ENCODE measurements at regions not wholly inside any gene's neighbourhood (a gene's known extent, or its start where the extent isn't known, plus 50 kb on each side); places are given as distances from the start of the nearest gene placed in this dataset.

DNA sequence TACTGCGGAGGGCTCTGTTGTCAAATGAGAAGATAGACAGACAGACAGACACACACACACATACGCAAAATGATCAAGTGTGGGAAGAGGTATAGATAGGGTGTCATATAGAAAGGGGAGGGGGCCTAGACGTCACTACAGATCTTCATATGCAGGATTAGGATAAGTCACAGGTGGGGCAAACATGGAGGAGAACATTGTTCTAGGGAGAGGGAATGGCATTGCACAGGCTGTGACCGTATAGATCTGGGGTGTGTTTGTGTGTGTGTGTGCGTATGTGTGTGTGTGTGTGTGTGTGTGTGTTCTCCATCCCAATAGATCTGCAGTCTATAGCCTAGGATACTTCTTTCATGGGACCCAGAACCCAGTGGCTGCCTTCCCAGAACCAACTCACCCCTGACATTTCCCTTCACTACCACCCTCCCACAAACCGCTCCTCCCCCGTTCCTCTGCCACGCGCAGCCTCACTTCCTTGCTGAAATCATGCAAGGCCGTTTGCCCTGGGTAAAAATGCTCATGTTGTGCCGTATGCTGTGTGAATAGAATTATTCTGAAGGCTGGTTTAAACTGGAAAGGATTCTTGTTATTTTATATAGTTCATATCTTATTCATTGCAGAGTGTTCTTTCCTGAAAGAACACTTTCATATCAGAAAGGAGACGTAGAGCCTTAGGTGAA, 50.5 kb upstream of the CCL1 start:
- ATAC-seq (no peak), DNase-seq (ENCODE audit: low spot score) (no peak), FAIRE-seq (no peak)
- Histone ChIP-seq H3K9me3 (ENCODE audit: low read length) (no peaks in the 10 kb centered on the region), H3K4me1 (ENCODE audit: insufficient read depth, low read length) (no peaks in the 10 kb centered on the region), H3K36me3 (replicated peaks in 1 of 2; ENCODE audit: control insufficient read depth in 1 of 2, insufficient read depth in 2 of 2, low read length in 2 of 2) (no peaks in the 10 kb centered on the region), H3K27me3 (ENCODE audit: control insufficient read depth in 1 of 2, insufficient read depth in 2 of 2, low read length in 2 of 2) (peaks cover 0 to 8% of the 10 kb centered on the region in 2 experiments; a peak in 1 of 5 replicates), H3K4me3 (replicated peaks in 1 of 3; ENCODE audit: insufficient read depth in 1 of 3, low read depth in 2 of 3, low read length in 3 of 3) (no peak overlapping the region), H3K79me2 (ENCODE audit: insufficient read depth, low read length) (no peaks in the 10 kb centered on the region), H3K4me2 (ENCODE audit: low read depth, low read length) (no peak overlapping the region), H2AFZ (ENCODE audit: low read length) (no peak overlapping the region), H3K9ac (ENCODE audit: insufficient read depth, low read depth, low read length) (no peak overlapping the region), H4K20me1 (ENCODE audit: insufficient read depth, low read length) (no peaks in the 10 kb centered on the region), H3K27ac (ENCODE audit: extremely low read length, insufficient read depth, low read length) (no peak overlapping the region)
- 13% methylated on average over 12 of the region's 12 CpGs for WGBS (ENCODE audit: low lambda C conversion rate)
- ChIA-PET CTCF (ENCODE audit: low intra/inter-chr PET ratio, low total read pairs) (no interaction called here), POLR2A (no interaction called here)
- no TSS peak for BruUV-seq (replicated peaks)
- TF ChIP-seq ZNF441 (CRISPR knock-in tag; IDR thresholded peaks at IDR 0.05; ENCODE audit: borderline replicate concordance) (no peak), ZNF274 (CRISPR knock-in tag; IDR thresholded peaks at IDR 0.05) (no peak)
- TF ChIP-seq, protein P1, sequence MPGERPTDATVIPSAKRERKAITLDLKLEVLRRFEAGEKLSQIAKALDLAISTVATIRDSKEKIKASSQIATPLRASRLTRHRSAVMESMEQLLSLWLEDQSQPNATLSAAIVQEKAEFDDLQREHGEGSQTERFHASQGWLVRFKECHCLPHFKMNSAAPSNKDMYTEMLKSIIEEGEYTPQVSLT (CRISPR knock-in tag; IDR thresholded peaks at IDR 0.05; ENCODE audit: borderline replicate concordance, low read depth) = no peak
- TF ChIP-seq, protein P2, sequence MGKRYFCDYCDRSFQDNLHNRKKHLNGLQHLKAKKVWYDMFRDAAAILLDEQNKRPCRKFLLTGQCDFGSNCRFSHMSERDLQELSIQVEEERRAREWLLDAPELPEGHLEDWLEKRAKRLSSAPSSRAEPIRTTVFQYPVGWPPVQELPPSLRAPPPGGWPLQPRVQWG (CRISPR knock-in tag; IDR thresholded peaks at IDR 0.05; ENCODE audit: borderline replicate concordance, low read depth) = no peak
- intact Hi-C loops (cut with micrococcal nuclease; ENCODE audit: unreplicated experiment) = no loop called here
- in situ Hi-C loops (cut with HindIII; ENCODE audit: extremely low pct_ligation_motif_present, low pct_unique_long_range_greater_than_20kb) = loop anchor here (25.0 kb wide), 1 partner anchor 1124 kb away; the partner anchor contains the start of gene SLFN12L

DNA sequence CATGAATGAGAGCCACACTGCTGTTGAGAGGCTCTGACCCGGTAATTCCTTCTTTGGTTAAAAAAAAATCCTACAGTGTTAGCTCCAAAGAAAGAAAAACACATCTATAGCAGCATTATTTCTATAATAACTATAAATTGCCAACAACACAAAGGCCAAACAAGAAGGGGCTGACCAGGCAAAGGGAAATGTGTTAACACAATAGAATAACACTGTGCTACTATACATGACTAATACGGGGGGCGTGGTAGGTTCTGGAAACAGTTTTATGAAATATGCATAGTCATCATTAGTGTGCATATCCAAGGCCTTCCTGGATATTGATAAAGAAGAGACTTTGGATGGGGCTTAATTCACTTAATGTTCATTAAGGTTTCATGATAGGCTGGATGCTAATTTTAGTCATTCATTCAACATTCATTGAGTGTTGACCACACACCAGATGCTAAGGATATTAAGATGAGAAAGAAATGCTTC, 50.0 kb upstream of the CCL1 start:
- peaks cover 0 to 8% of the 10 kb centered on the region in 2 experiments; a peak in 1 of 5 replicates for H3K27me3 ChIP-seq (ENCODE audit: control insufficient read depth in 1 of 2, insufficient read depth in 2 of 2, low read length in 2 of 2)
- CTCF ChIA-PET (ENCODE audit: low intra/inter-chr PET ratio, low total read pairs) = no interaction called here
- no peaks in the 10 kb centered on the region for H3K9me3 ChIP-seq (ENCODE audit: low read length)
- H3K9ac ChIP-seq (ENCODE audit: insufficient read depth, low read depth, low read length) = no peak overlapping the region
- no peak for FAIRE-seq
- H3K4me3 ChIP-seq (replicated peaks in 1 of 3; ENCODE audit: insufficient read depth in 1 of 3, low read depth in 2 of 3, low read length in 3 of 3) = no peak overlapping the region
- no peaks in the 10 kb centered on the region for H3K4me1 ChIP-seq (ENCODE audit: insufficient read depth, low read length)
- no peak for DNase-seq (ENCODE audit: low spot score)
- no peak overlapping the region for H3K4me2 ChIP-seq (ENCODE audit: low read depth, low read length)
- 47% methylated on average over 3 of the region's 3 CpGs for WGBS (ENCODE audit: low lambda C conversion rate)
- in situ Hi-C loops (cut with HindIII; ENCODE audit: extremely low pct_ligation_motif_present, low pct_unique_long_range_greater_than_20kb) = loop anchor here (25.0 kb wide), 1 partner anchor 1124 kb away; the partner anchor contains the start of gene SLFN12L
- intact Hi-C loops (cut with micrococcal nuclease; ENCODE audit: unreplicated experiment) = no loop called here
- no peaks in the 10 kb centered on the region for H3K79me2 ChIP-seq (ENCODE audit: insufficient read depth, low read length)
- H3K36me3 ChIP-seq (replicated peaks in 1 of 2; ENCODE audit: control insufficient read depth in 1 of 2, insufficient read depth in 2 of 2, low read length in 2 of 2) = no peaks in the 10 kb centered on the region
- H3K27ac ChIP-seq (ENCODE audit: extremely low read length, insufficient read depth, low read length) = no peak overlapping the region
- no TSS peak for BruUV-seq (replicated peaks)
- POLR2A ChIA-PET = no interaction called here
- no peak overlapping the region for H2AFZ ChIP-seq (ENCODE audit: low read length)
- no peak for ATAC-seq
- no peaks in the 10 kb centered on the region for H4K20me1 ChIP-seq (ENCODE audit: insufficient read depth, low read length)
- no peak for TF ChIP-seq PRMT3 (CRISPR knock-in tag; IDR thresholded peaks at IDR 0.05; ENCODE audit: borderline replicate concordance, low read depth)
- peak; percentile 89 to 93 for TF ChIP-seq MAFK (conservative IDR thresholded peaks at IDR 0.05 in 1 of 2, IDR thresholded peaks at IDR 0.05 in 1 of 2; ENCODE audit: low read length in 2 of 2)
- TF ChIP-seq, protein P3, sequence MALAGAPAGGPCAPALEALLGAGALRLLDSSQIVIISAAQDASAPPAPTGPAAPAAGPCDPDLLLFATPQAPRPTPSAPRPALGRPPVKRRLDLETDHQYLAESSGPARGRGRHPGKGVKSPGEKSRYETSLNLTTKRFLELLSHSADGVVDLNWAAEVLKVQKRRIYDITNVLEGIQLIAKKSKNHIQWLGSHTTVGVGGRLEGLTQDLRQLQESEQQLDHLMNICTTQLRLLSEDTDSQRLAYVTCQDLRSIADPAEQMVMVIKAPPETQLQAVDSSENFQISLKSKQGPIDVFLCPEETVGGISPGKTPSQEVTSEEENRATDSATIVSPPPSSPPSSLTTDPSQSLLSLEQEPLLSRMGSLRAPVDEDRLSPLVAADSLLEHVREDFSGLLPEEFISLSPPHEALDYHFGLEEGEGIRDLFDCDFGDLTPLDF (CRISPR knock-in tag; IDR thresholded peaks at IDR 0.05) = no peak
- TF ChIP-seq KDM1A (CRISPR knock-in tag; IDR thresholded peaks at IDR 0.05) = no peak
- no peak for TF ChIP-seq ZNF550 (CRISPR knock-in tag; IDR thresholded peaks at IDR 0.05; ENCODE audit: borderline replicate concordance)
- TF ChIP-seq, protein P4, sequence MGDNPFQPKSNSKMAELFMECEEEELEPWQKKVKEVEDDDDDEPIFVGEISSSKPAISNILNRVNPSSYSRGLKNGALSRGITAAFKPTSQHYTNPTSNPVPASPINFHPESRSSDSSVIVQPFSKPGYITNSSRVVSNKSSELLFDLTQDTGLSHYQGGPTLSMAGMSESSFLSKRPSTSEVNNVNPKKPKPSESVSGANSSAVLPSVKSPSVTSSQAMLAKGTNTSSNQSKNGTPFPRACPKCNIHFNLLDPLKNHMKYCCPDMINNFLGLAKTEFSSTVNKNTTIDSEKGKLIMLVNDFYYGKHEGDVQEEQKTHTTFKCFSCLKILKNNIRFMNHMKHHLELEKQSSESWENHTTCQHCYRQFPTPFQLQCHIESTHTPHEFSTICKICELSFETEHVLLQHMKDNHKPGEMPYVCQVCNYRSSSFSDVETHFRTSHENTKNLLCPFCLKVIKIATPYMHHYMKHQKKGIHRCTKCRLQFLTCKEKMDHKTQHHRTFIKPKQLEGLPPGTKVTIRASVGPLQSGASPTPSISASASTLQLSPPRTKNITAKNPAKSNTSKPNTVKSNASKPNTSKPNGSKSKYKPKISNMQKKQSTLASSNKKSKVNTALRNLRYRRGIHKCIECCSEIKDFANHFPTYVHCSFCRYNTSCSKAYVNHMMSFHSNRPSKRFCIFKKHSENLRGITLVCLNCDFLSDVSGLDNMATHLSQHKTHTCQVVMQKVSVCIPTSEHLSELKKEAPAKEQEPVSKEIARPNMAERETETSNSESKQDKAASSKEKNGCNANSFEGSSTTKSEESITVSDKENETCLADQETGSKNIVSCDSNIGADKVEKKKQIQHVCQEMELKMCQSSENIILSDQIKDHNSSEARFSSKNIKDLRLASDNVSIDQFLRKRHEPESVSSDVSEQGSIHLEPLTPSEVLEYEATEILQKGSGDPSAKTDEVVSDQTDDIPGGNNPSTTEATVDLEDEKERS (CRISPR knock-in tag; IDR thresholded peaks at IDR 0.05) = no peak
- TF ChIP-seq TCF7L2 (IDR thresholded peaks at IDR 0.05; ENCODE audit: low read depth, low read length) = no peak
- no peak for TF ChIP-seq ATF1 (CRISPR knock-in tag; IDR thresholded peaks at IDR 0.05)
- no peak for TF ChIP-seq NFE2L1 (CRISPR knock-in tag; IDR thresholded peaks at IDR 0.05; ENCODE audit: borderline replicate concordance)
